ENCODE measurements at regions not wholly inside any gene's neighbourhood (a gene's known extent, or its start where the extent isn't known, plus 50 kb on each side); places are given as distances from the start of the nearest gene placed in this dataset.

DNA sequence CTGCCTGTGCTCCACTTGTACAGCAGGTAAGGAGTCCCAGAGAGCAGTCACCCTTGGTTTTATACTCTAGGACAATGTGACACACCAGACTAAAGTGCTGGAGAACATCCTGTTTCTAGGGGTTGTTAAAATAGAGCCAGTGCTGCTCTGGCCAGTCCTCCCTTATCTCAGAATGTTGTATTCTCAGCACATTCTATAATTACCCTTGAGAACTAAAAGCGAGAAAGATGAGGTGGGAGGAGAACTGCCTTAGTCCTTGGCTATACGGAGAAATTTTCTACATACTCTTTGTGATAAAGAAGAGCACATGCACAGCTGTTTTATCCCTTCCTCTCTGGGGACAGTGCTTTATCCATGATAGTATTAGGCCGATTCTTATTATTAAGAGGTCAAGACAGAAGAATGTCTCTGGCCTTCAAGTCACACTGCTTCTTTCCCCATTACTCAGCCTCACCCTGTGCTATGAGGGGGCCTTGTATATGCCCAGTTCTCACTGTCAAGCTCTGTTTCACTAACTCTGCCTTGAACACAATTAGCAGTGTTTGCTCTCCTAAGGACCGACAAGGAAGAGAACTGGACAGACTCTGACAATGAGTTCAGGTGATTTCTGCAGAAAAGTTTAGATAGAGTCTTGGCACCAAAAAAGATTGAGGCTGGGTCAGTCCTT is 385.8 kb downstream of the TRIB2 start (continued):
- no peak for TF ChIP-seq USF2 (IDR thresholded peaks at IDR 0.05; ENCODE audit: low read length)
- TF ChIP-seq BCL11A (IDR thresholded peaks at IDR 0.05; ENCODE audit: low read depth in 2 of 2, low read length in 2 of 2): no peak
- TF ChIP-seq CHD2 (IDR thresholded peaks at IDR 0.05; ENCODE audit: low read length): no peak
- TF ChIP-seq GTF2F1 (IDR thresholded peaks at IDR 0.05; ENCODE audit: borderline replicate concordance, low read depth, low read length): no peak
- TF ChIP-seq JUN (IDR thresholded peaks at IDR 0.05; ENCODE audit: low read depth, low read length): no peak

Measured in H1 (cell line).